Keratinocyte (primary cell): ENCODE measurements at regions not wholly inside any gene's neighbourhood (a gene's known extent, or its start where the extent isn't known, plus 50 kb on each side); places are given as distances from the start of the nearest gene placed in this dataset.

Source experiments
- DNase-seq: peaks from one replicate; pipeline ENCODE4 v3.0.0-alpha.2; 2011; ENCODE audit warnings: low read depth, missing footprints, low spot score
- FAIRE-seq: peaks from 2 replicates; lab custom pipeline; 2011; peaks lifted over from hg19 to GRCh38; lab: Jason Lieb, UNC
- H2AFZ ChIP-seq: 2 replicates; pipeline ENCODE4 v1.6.0; 2012; ENCODE audit warnings: low read length, control low read depth, inconsistent platforms; ENCODE audit not compliant: control insufficient read depth
- H3K27ac ChIP-seq: 2 replicates; pipeline ENCODE4 v1.5.1; 2011; ENCODE audit warnings: low read length; ENCODE audit not compliant: control insufficient read depth, insufficient read depth
- H3K27me3 ChIP-seq: 3 replicates; pipeline ENCODE4 v1.6.0; 2011; ENCODE audit warnings: low read length; ENCODE audit not compliant: control insufficient read depth, insufficient read depth; ENCODE audit errors: extremely low read depth
- H3K36me3 ChIP-seq, 2 experiments: 2 replicates in 1 of 2; 3 replicates in 1 of 2; pipeline ENCODE4 v1.5.1; 2011; ENCODE audit warnings: low read length in 2 of 2, mild to moderate bottlenecking in 1 of 2; ENCODE audit not compliant: control insufficient read depth in 2 of 2, insufficient read depth in 2 of 2; ENCODE audit errors: extremely low read depth in 1 of 2
- H3K4me1 ChIP-seq: 3 replicates; pipeline ENCODE4 v1.5.1; 2011; ENCODE audit warnings: low read length; ENCODE audit not compliant: control insufficient read depth, insufficient read depth; ENCODE audit errors: extremely low read depth
- H3K4me2 ChIP-seq: 3 replicates; pipeline ENCODE4 v1.6.0; 2011; ENCODE audit warnings: low read depth, low read length; ENCODE audit not compliant: control insufficient read depth, insufficient read depth; ENCODE audit errors: extremely low read depth
- H3K4me3 ChIP-seq, 3 experiments: fragments of 200-600 bp in 1 of 3; sonication (generic) in 1 of 3; 2 replicates in 2 of 3; 3 replicates in 1 of 3; pipeline ENCODE4 v1.5.1; 2011 to 2016; ENCODE audit warnings: low read length in 3 of 3, mild to moderate bottlenecking in 3 of 3, control low read depth in 2 of 3, inconsistent platforms in 1 of 3, low read depth in 1 of 3, mixed read lengths in 1 of 3, mixed run types in 1 of 3, moderate library complexity in 1 of 3; ENCODE audit not compliant: control insufficient read depth in 2 of 3, insufficient read depth in 2 of 3; ENCODE audit errors: extremely low read depth in 1 of 3
- H3K79me2 ChIP-seq: 2 replicates; pipeline ENCODE4 v1.6.0; 2012; ENCODE audit warnings: low read length; ENCODE audit not compliant: control insufficient read depth, insufficient read depth
- H3K9ac ChIP-seq: 3 replicates; pipeline ENCODE4 v1.6.0; 2011; ENCODE audit warnings: low read length; ENCODE audit not compliant: control insufficient read depth, insufficient read depth; ENCODE audit errors: extremely low read depth
- H3K9me1 ChIP-seq: 3 replicates; pipeline ENCODE4 v1.6.0; 2011; ENCODE audit warnings: low read length; ENCODE audit not compliant: control insufficient read depth, insufficient read depth; ENCODE audit errors: extremely low read depth
- H3K9me3 ChIP-seq: 2 replicates; pipeline ENCODE4 v1.5.1; 2012; ENCODE audit warnings: low read depth, low read length; ENCODE audit not compliant: control insufficient read depth
- H4K20me1 ChIP-seq: 3 replicates; pipeline ENCODE4 v1.6.0; 2011; ENCODE audit warnings: low read length; ENCODE audit not compliant: control insufficient read depth, insufficient read depth; ENCODE audit errors: extremely low read depth
- EZH2 ChIP-seq: IDR thresholded peaks from one replicate; pipeline ENCODE4 v1.6.1; 2012; ENCODE audit warnings: inconsistent platforms, mild to moderate bottlenecking, low read length, moderate library complexity
- dilution Hi-C: fragments of 300-500 bp; cut with MboI; formaldehyde crosslinking; loops from one replicate; pipeline ENCODE4 v1.7.0; 2020; ENCODE audit warnings: low sequenced_read_pairs; ENCODE audit not compliant: extremely low pct_ligation_motif_present
- TF ChIP-seq, protein P1 (sequence below), 3 experiments: IDR thresholded peaks in 1 of 3; conservative IDR thresholded peaks in 1 of 3; optimal IDR thresholded peaks in 1 of 3; 2 replicates in 2 of 3; 3 replicates in 1 of 3; pipeline versions ENCODE3 to v1.5.1; 2011; ENCODE audit warnings: low read length in 3 of 3, mild to moderate bottlenecking in 3 of 3, moderate library complexity in 2 of 3, control low read depth in 1 of 3, inconsistent platforms in 1 of 3; ENCODE audit not compliant: insufficient read depth in 2 of 3; ENCODE audit errors: extremely low read depth in 1 of 3

DNA sequence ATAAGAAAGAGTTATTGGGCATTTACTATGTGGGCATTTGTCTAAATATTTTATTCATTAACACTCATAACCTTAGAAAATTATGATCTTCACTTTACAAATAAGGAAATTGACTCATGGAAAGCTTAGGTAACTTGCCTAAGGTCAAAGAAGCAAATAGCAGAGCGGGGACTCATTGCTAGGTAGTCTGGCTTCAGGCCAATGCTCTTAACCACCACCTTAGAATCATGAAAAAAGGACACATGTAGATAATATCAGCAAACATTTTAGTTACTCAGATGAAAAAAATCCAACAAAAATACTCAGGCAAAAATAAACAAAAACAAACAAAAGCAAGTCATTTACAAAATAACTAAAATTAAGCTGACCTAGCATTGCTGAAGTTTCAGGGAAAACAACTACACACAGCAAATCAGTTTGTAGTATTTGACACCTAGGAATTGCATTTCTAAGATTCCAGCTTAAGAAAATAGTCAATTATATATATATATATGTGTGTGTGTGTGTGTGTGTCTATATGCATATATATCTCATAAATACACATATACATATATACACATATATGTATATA lies 166.0 kb downstream of the HMHB1 start:
- Histone ChIP-seq H4K20me1 (no peaks in the 10 kb centered on the region), H3K36me3 (no peaks in the 10 kb centered on the region), H3K4me2 (peak overlapping the region; percentile 51), H3K79me2 (no peaks in the 10 kb centered on the region), H3K9me1 (no peaks in the 10 kb centered on the region), H3K27ac (peak overlapping the region; percentile 1), H3K27me3 (no peaks in the 10 kb centered on the region), H3K9ac (no peak overlapping the region), H3K4me1 (peaks cover 31% of the 10 kb centered on the region), H3K9me3 (no peaks in the 10 kb centered on the region), H2AFZ (no peak overlapping the region), H3K4me3 (no peak overlapping the region)
- DNase-seq, result peak; percentile 93
- FAIRE-seq, result peak; percentile 77
- TF ChIP-seq EZH2, result no peak
- TF ChIP-seq, protein P1, sequence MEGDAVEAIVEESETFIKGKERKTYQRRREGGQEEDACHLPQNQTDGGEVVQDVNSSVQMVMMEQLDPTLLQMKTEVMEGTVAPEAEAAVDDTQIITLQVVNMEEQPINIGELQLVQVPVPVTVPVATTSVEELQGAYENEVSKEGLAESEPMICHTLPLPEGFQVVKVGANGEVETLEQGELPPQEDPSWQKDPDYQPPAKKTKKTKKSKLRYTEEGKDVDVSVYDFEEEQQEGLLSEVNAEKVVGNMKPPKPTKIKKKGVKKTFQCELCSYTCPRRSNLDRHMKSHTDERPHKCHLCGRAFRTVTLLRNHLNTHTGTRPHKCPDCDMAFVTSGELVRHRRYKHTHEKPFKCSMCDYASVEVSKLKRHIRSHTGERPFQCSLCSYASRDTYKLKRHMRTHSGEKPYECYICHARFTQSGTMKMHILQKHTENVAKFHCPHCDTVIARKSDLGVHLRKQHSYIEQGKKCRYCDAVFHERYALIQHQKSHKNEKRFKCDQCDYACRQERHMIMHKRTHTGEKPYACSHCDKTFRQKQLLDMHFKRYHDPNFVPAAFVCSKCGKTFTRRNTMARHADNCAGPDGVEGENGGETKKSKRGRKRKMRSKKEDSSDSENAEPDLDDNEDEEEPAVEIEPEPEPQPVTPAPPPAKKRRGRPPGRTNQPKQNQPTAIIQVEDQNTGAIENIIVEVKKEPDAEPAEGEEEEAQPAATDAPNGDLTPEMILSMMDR (optimal IDR thresholded peaks at IDR 0.05 in 1 of 3, IDR thresholded peaks at IDR 0.05 in 1 of 3, conservative IDR thresholded peaks at IDR 0.05 in 1 of 3; ENCODE audit: extremely low read depth in 1 of 3, insufficient read depth in 2 of 3, low read length in 3 of 3), result no peak
- dilution Hi-C loops, result no loop called here

- TF ChIP-seq EZH2, result no peak
- TF ChIP-seq, protein P1 (optimal IDR thresholded peaks at IDR 0.05 in 1 of 3, IDR thresholded peaks at IDR 0.05 in 1 of 3, conservative IDR thresholded peaks at IDR 0.05 in 1 of 3; ENCODE audit: extremely low read depth in 1 of 3, insufficient read depth in 2 of 3, low read length in 3 of 3), result no peak
- peak overlapping the region; percentile 25 for H3K27ac ChIP-seq
- no peaks in the 10 kb centered on the region for H3K27me3 ChIP-seq
- peak overlapping the region; percentile 66 for H2AFZ ChIP-seq
- no peaks in the 10 kb centered on the region for H3K9me3 ChIP-seq
- H3K4me2 ChIP-seq, result peak overlapping the region; percentile 29
- no peak overlapping the region for H3K4me3 ChIP-seq
- H3K79me2 ChIP-seq, result no peaks in the 10 kb centered on the region
- H3K4me1 ChIP-seq, result peaks cover 31% of the 10 kb centered on the region
- no peak for DNase-seq
- no peaks in the 10 kb centered on the region for H3K9me1 ChIP-seq
- H3K9ac ChIP-seq, result no peak overlapping the region
- no peaks in the 10 kb centered on the region for H3K36me3 ChIP-seq
- dilution Hi-C loops, result no loop called here
- peak; percentile 74 for FAIRE-seq
- no peaks in the 10 kb centered on the region for H4K20me1 ChIP-seq
Measured at GRCh38 chr5:143979044-143979690, 167.2 kb downstream of the HMHB1 start.
